ENCODE measurements at regions not wholly inside any gene's neighbourhood (a gene's known extent, or its start where the extent isn't known, plus 50 kb on each side); places are given as distances from the start of the nearest gene placed in this dataset.

DNA sequence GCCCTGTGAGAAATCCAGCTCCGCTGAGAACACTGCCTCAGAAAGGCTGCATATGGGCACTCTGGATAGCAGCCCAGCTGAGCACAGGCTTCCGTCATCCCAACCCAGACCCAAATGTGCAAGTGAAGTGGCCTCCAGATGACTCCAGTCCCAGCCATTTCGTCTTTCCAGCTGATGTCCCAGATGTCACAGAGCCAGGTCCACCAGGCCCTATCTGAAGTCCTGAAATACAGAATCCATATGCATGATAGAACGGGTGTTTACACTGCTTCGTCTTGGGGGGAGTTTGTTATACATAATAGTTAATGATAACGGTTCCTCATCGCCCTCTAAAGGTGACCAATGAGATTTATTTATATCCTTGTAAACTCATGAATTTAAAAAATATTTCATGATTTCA is 72.6 kb upstream of the TRIM2 start:
- no peak for TF ChIP-seq POLR2A (IDR thresholded peaks at IDR 0.05)
- TF ChIP-seq, protein P1, sequence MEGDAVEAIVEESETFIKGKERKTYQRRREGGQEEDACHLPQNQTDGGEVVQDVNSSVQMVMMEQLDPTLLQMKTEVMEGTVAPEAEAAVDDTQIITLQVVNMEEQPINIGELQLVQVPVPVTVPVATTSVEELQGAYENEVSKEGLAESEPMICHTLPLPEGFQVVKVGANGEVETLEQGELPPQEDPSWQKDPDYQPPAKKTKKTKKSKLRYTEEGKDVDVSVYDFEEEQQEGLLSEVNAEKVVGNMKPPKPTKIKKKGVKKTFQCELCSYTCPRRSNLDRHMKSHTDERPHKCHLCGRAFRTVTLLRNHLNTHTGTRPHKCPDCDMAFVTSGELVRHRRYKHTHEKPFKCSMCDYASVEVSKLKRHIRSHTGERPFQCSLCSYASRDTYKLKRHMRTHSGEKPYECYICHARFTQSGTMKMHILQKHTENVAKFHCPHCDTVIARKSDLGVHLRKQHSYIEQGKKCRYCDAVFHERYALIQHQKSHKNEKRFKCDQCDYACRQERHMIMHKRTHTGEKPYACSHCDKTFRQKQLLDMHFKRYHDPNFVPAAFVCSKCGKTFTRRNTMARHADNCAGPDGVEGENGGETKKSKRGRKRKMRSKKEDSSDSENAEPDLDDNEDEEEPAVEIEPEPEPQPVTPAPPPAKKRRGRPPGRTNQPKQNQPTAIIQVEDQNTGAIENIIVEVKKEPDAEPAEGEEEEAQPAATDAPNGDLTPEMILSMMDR (IDR thresholded peaks at IDR 0.05): no peak

Measured in esophagus squamous epithelium (tissue), 4 donors.